ENCODE measurements at regions not wholly inside any gene's neighbourhood (a gene's known extent, or its start where the extent isn't known, plus 50 kb on each side); places are given as distances from the start of the nearest gene placed in this dataset.
"Not testable (repeated sequence)": the region's sequence is repeated elsewhere in the genome, so short reads cannot be mapped to it uniquely, and the experiment has no call there.

GRCh38 chr6:119938752-119939151 is 589.2 kb upstream of the MAN1A1 start:
- DNase-seq: no peak

- no peak for DNase-seq
Measured at GRCh38 chr6:119934816-119935215, 585.3 kb upstream of the MAN1A1 start.

GRCh38 chr6:119929121-119929520 is 579.6 kb upstream of the MAN1A1 start:
- DNase-seq: no peak

GRCh38 chr6:119924888-119925287 is 575.3 kb upstream of the MAN1A1 start:
- DNase-seq: not testable (repeated sequence)

- no peak for DNase-seq
Measured at GRCh38 chr6:119922814-119923213, 573.3 kb upstream of the MAN1A1 start.

GRCh38 chr6:119921491-119922010 is 572.0 kb upstream of the MAN1A1 start:
- no peak for DNase-seq

GRCh38 chr6:119917186-119917585 is 567.6 kb upstream of the MAN1A1 start:
- no peak for DNase-seq

- no peak for DNase-seq
Measured at GRCh38 chr6:119915971-119916370, 566.4 kb upstream of the MAN1A1 start.

- DNase-seq: no peak
Measured at GRCh38 chr6:119908157-119908556, 558.6 kb upstream of the MAN1A1 start.

- DNase-seq: no peak
Measured at GRCh38 chr6:119902681-119903080, 553.1 kb upstream of the MAN1A1 start.

GRCh38 chr6:119896806-119897205 is 547.2 kb upstream of the MAN1A1 start:
- no peak for DNase-seq

GRCh38 chr6:119895626-119896025 is 546.1 kb upstream of the MAN1A1 start:
- DNase-seq: peak; percentile 69

GRCh38 chr6:119894811-119895210 is 545.2 kb upstream of the MAN1A1 start:
- no peak for DNase-seq

GRCh38 chr6:119891644-119892043 is 542.1 kb upstream of the MAN1A1 start:
- no peak for DNase-seq

GRCh38 chr6:119891206-119891605 is 541.6 kb upstream of the MAN1A1 start:
- no peak for DNase-seq

GRCh38 chr6:119890470-119890869 is 540.9 kb upstream of the MAN1A1 start:
- DNase-seq: peak; percentile 57

GRCh38 chr6:119887666-119888065 is 538.1 kb upstream of the MAN1A1 start:
- DNase-seq: no peak

GRCh38 chr6:119881416-119881815 is 531.9 kb upstream of the MAN1A1 start:
- DNase-seq: no peak

GRCh38 chr6:119880840-119881239 is 531.3 kb upstream of the MAN1A1 start:
- no peak for DNase-seq

GRCh38 chr6:119879731-119880130 is 530.2 kb upstream of the MAN1A1 start:
- DNase-seq: no peak

- DNase-seq: no peak
Measured at GRCh38 chr6:119874381-119874780, 524.8 kb upstream of the MAN1A1 start.

GRCh38 chr6:119873107-119873506 is 523.5 kb upstream of the MAN1A1 start:
- DNase-seq: no peak

GRCh38 chr6:119871520-119871919 is 522.0 kb upstream of the MAN1A1 start:
- DNase-seq: no peak

GRCh38 chr6:119865466-119866350 is 516.1 kb upstream of the MAN1A1 start:
- DNase-seq: peak; percentile 62

- no peak for DNase-seq
Measured at GRCh38 chr6:119862719-119863118, 513.2 kb upstream of the MAN1A1 start.

Data from islet precursor cell (in vitro differentiated cells).